OCI-LY7 (cell line): ENCODE measurements at regions not wholly inside any gene's neighbourhood (a gene's known extent, or its start where the extent isn't known, plus 50 kb on each side); places are given as distances from the start of the nearest gene placed in this dataset.

ENCODE experiments used
- EZH2phosphoT487 ChIP-seq: fragments of 200-600 bp; sonication (generic); IDR thresholded peaks from 2 replicates; pipeline ENCODE4 v1.6.1; 2018; ENCODE audit warnings: low read depth, borderline replicate concordance, mild to moderate bottlenecking, mixed run types, antibody characterized with exemption, low read length, moderate library complexity, mixed read lengths
- TF ChIP-seq, protein P1 (sequence below): fragments of 200-600 bp; sonication (generic); conservative IDR thresholded peaks from 2 replicates; pipeline ENCODE4 v1.5.1; 2014; ENCODE audit warnings: mild to moderate bottlenecking, antibody characterized with exemption, low read length, moderate library complexity, mixed read lengths

DNA sequence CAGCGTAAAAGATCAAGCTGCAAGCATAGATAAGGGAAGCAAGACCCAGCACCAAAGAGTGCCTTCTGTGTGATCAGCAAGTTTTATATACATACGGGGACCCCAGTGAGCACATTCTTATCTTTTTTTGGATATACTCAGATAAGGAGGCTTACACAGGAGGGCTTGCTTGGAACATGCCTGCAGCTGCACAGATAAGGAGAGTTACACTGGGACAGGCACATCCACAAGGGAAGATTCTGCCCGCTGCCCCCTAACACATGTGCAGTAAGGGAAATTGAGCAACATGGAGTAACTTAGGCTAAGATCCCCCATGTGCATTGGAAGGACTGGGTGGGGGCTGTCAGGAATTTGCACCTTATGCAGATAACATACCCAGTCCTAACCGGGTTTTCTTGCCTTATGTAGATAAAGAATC lies 1334.8 kb downstream of the MRPL39 start:
- TF ChIP-seq, protein P1, sequence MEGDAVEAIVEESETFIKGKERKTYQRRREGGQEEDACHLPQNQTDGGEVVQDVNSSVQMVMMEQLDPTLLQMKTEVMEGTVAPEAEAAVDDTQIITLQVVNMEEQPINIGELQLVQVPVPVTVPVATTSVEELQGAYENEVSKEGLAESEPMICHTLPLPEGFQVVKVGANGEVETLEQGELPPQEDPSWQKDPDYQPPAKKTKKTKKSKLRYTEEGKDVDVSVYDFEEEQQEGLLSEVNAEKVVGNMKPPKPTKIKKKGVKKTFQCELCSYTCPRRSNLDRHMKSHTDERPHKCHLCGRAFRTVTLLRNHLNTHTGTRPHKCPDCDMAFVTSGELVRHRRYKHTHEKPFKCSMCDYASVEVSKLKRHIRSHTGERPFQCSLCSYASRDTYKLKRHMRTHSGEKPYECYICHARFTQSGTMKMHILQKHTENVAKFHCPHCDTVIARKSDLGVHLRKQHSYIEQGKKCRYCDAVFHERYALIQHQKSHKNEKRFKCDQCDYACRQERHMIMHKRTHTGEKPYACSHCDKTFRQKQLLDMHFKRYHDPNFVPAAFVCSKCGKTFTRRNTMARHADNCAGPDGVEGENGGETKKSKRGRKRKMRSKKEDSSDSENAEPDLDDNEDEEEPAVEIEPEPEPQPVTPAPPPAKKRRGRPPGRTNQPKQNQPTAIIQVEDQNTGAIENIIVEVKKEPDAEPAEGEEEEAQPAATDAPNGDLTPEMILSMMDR: no peak
- TF ChIP-seq EZH2phosphoT487: no peak
